Body of pancreas (tissue), 4 donors: ENCODE measurements at regions not wholly inside any gene's neighbourhood (a gene's known extent, or its start where the extent isn't known, plus 50 kb on each side); places are given as distances from the start of the nearest gene placed in this dataset.

Source experiments
- CTCF ChIP-seq, 7 experiments: fragments of 450-650 bp in 4 of 7; fragments of 200-600 bp in 3 of 7; sonication (generic) in 3 of 7; IDR thresholded peaks; one replicate each; pipeline ENCODE4 v1.5.1; 2016 to 2019; ENCODE audit warnings: antibody characterized with exemption in 7 of 7
- POLR2A ChIP-seq, 3 donors: fragments of 450-650 bp; IDR thresholded peaks; one replicate each; pipeline ENCODE4 v1.6.1; 2016; ENCODE audit warnings: antibody characterized with exemption in 3 of 3, mild to moderate bottlenecking in 2 of 3

GRCh38 chr6:51147756-51148155, 329.1 kb downstream of the TFAP2B start:
- no peak for TF ChIP-seq CTCF (IDR thresholded peaks at IDR 0.05)
- no peak for TF ChIP-seq POLR2A (IDR thresholded peaks at IDR 0.05)
